Activated CD4-positive, alpha-beta T cell treated with anti-CD3 and anti-CD28 coated beads, Interleukin-2, amount 10 ng/mL, durations not matched to agents 24 days and 14 days (primary cell): ENCODE measurements at regions not wholly inside any gene's neighbourhood (a gene's known extent, or its start where the extent isn't known, plus 50 kb on each side); places are given as distances from the start of the nearest gene placed in this dataset.

Experiments
- DNase-seq: peaks from one replicate; pipeline ENCODE4 v3.0.0; 2022
- H3K27ac Mint-ChIP-seq: one replicate; pipeline ENCODE4 v1.8.0; 2022; ENCODE audit warnings: mild to moderate bottlenecking, mixed read lengths
- H3K27me3 Mint-ChIP-seq: one replicate; pipeline ENCODE4 v1.8.0; 2022; ENCODE audit warnings: mixed read lengths
- H3K36me3 Mint-ChIP-seq: one replicate; pipeline ENCODE4 v1.8.0; 2022; ENCODE audit warnings: low read depth, mild to moderate bottlenecking, mixed read lengths
- H3K4me1 Mint-ChIP-seq: one replicate; pipeline ENCODE4 v1.8.0; 2021; ENCODE audit warnings: mixed read lengths
- H3K4me3 Mint-ChIP-seq: one replicate; pipeline ENCODE4 v1.8.0; 2022; ENCODE audit warnings: mild to moderate bottlenecking, moderate library complexity, mixed read lengths
- H3K9me3 Mint-ChIP-seq: one replicate; pipeline ENCODE4 v1.8.0; 2021; ENCODE audit warnings: mixed read lengths
- intact Hi-C: fragments of 100-400 bp; cut with micrococcal nuclease; formaldehyde crosslinking; loops from one replicate; pipeline ENCODE4 v1.15.1; 2023

- no peaks in the 10 kb centered on the region for H3K9me3 Mint-ChIP-seq
- H3K36me3 Mint-ChIP-seq: no peaks in the 10 kb centered on the region
- H3K27ac Mint-ChIP-seq: no peak overlapping the region
- H3K27me3 Mint-ChIP-seq: no peaks in the 10 kb centered on the region
- no peak for DNase-seq
- intact Hi-C loops: no loop called here
- no peaks in the 10 kb centered on the region for H3K4me1 Mint-ChIP-seq
- H3K4me3 Mint-ChIP-seq: no peak overlapping the region
Observed at GRCh38 chr16:73878611-73879010, 418.0 kb upstream of the PSMD7 start.

- Mint-ChIP-seq H3K9me3 (no peaks in the 10 kb centered on the region), H3K27ac (no peak overlapping the region), H3K4me1 (no peaks in the 10 kb centered on the region), H3K36me3 (no peaks in the 10 kb centered on the region), H3K27me3 (no peaks in the 10 kb centered on the region), H3K4me3 (no peak overlapping the region)
- intact Hi-C loops: no loop called here
- no peak for DNase-seq
Observed at GRCh38 chr16:73877150-73877549, 419.5 kb upstream of the PSMD7 start.

- no peaks in the 10 kb centered on the region for H3K4me1 Mint-ChIP-seq
- no peaks in the 10 kb centered on the region for H3K9me3 Mint-ChIP-seq
- H3K36me3 Mint-ChIP-seq: no peaks in the 10 kb centered on the region
- H3K27me3 Mint-ChIP-seq: no peaks in the 10 kb centered on the region
- intact Hi-C loops: no loop called here
- no peak overlapping the region for H3K4me3 Mint-ChIP-seq
- H3K27ac Mint-ChIP-seq: no peak overlapping the region
- no peak for DNase-seq
Observed at GRCh38 chr16:73875996-73876690, 420.5 kb upstream of the PSMD7 start.

GRCh38 chr16:73874324-73874723 is 422.3 kb upstream of the PSMD7 start:
- Mint-ChIP-seq H3K27ac (no peak overlapping the region), H3K4me3 (no peak overlapping the region), H3K27me3 (no peaks in the 10 kb centered on the region), H3K9me3 (no peaks in the 10 kb centered on the region), H3K36me3 (no peaks in the 10 kb centered on the region), H3K4me1 (no peaks in the 10 kb centered on the region)
- intact Hi-C loops: no loop called here
- DNase-seq: no peak

DNA sequence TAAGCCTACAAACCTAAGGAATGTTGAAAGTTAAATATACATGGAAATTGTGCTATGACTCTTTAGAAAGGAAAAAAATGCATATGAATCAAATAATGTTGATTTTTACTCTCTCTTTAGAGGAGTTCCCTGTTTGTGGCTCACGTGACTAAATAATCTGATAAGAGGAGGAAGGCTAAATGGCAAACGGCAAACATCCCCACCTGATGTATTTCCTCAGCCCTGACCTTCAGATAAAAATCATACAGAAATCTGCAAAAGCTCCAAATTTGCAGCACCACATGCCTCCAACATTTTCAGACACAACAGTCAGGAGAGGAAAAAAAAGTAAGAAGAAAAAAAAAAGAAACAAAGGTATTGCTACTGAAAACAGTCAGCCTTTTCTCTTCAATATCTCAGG is 423.0 kb upstream of the PSMD7 start:
- Mint-ChIP-seq H3K9me3 (no peaks in the 10 kb centered on the region), H3K36me3 (no peaks in the 10 kb centered on the region), H3K4me1 (no peaks in the 10 kb centered on the region), H3K4me3 (no peak overlapping the region), H3K27me3 (no peaks in the 10 kb centered on the region), H3K27ac (no peak overlapping the region)
- no peak for DNase-seq
- intact Hi-C loops: no loop called here

DNA sequence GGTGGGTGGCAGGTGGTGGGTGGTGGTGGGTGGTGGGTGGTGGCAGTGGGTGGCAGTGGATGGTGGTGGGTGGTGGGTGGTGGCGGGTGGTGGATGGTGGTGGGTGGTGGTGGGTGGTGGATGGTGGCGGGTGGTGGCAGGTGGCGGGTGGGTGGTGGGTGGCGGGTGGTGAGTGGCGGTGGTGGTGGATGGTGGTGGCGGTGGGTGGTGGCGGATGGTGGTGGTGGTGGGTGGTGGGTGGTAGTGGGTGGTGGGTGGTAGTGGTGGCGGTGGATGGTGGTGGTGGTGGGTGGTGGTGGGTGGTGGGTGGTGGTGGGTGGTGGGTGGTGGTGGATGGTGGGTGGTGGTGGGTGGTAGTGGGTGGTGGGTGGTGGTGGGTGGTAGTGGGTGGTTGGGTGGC is 423.8 kb upstream of the PSMD7 start:
- Mint-ChIP-seq H3K36me3 (no peaks in the 10 kb centered on the region), H3K4me1 (no peaks in the 10 kb centered on the region), H3K4me3 (no peak overlapping the region), H3K9me3 (no peaks in the 10 kb centered on the region), H3K27ac (no peak overlapping the region), H3K27me3 (no peaks in the 10 kb centered on the region)
- no peak for DNase-seq
- intact Hi-C loops: no loop called here

DNA sequence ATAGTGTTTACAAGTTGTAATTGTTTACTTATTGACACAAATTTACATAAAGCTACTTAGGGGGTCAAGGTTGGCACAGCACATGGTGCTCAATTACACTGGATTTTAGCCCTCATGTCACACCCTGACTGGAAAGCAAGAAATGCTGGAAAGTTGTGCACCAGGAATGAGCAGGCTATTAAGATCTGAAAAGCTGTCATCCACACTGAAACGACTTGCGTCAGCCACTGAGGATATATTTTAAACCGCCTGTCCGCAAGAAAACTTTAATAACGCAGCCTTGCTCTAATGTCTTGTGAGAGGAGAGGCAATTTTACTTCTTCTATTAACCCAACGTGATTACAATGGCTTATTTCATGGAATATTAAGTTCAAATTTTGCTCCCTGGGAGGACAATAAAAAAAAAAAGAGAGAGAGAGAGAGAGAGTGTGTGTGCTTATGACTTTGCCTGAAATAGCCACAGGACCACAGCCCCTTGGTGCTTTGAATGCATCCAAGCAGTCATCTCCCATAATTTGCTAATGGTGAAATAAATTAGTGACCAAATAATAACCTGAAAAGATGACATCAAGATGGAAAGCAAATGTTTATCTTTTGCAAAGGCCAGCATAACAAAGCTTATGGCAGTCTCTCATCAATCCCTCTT is 425.4 kb upstream of the PSMD7 start:
- no peak for DNase-seq
- no peaks in the 10 kb centered on the region for H3K36me3 Mint-ChIP-seq
- H3K4me1 Mint-ChIP-seq: no peaks in the 10 kb centered on the region
- no peaks in the 10 kb centered on the region for H3K9me3 Mint-ChIP-seq
- no peak overlapping the region for H3K27ac Mint-ChIP-seq
- no peak overlapping the region for H3K4me3 Mint-ChIP-seq
- H3K27me3 Mint-ChIP-seq: no peaks in the 10 kb centered on the region
- intact Hi-C loops: no loop called here

DNA sequence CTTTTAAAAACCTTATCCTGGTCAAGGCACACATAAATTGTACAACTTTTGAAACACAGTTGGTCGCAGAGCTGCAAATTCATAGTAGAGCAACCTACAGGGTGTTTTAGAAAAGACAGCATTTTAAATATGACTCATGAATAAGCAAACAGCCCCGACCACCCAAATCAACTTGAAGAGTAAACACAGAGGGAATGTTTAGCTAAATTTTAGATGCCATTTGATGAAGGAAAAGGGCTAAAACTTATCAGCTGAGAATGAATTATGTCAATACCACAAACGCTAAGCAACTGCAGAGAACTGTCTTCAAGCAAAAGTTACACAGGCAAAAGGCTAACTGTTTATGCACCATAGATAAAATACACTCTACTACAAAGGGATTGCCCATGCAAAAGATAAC is 427.5 kb upstream of the PSMD7 start:
- Mint-ChIP-seq H3K27ac (no peak overlapping the region), H3K4me3 (no peak overlapping the region), H3K36me3 (no peaks in the 10 kb centered on the region), H3K4me1 (no peaks in the 10 kb centered on the region), H3K27me3 (no peaks in the 10 kb centered on the region), H3K9me3 (no peaks in the 10 kb centered on the region)
- no peak for DNase-seq
- intact Hi-C loops: no loop called here

DNA sequence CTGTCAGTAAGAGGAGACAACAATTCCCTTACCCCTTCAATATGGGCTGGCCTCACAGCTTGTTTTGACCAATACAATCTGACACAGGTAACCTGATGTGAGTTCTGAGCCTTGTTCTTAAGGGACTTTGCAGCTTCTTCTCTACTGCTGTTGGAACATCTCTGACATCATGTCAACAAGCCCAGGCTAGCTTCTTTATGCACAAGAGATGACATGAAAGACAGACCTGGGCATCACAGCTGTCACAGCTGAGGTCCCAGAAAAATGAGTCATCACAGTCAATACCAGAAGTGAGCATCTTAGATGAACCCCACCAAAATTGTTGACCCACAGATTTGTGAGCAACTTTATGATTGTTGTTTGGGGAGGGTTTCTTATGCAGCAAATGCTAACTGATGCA is 431.7 kb upstream of the PSMD7 start:
- no peak for DNase-seq
- Mint-ChIP-seq H3K27ac (no peak overlapping the region), H3K9me3 (no peaks in the 10 kb centered on the region), H3K36me3 (no peaks in the 10 kb centered on the region), H3K4me3 (no peak overlapping the region), H3K27me3 (no peaks in the 10 kb centered on the region), H3K4me1 (no peaks in the 10 kb centered on the region)
- intact Hi-C loops: no loop called here

DNA sequence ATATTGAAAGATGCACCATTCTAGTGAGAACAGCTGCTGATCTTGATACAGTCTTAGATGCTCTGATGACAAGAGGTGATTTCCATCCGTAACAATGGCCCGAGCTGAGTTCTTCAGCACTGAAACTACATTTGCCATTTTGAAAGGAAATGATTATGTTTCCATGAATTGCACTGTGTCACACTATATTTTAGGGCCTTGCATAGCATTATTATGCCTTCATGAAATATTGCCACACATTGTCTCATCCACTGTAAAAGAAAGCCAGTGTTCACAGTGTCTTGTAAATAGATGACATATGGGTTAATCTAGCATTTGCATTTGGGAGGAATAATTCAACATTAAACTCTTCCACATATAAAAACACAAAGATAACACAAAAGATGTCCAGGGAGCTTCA is 438.3 kb upstream of the PSMD7 start:
- no peaks in the 10 kb centered on the region for H3K4me1 Mint-ChIP-seq
- no peaks in the 10 kb centered on the region for H3K36me3 Mint-ChIP-seq
- intact Hi-C loops: no loop called here
- no peaks in the 10 kb centered on the region for H3K9me3 Mint-ChIP-seq
- H3K27me3 Mint-ChIP-seq: no peaks in the 10 kb centered on the region
- H3K27ac Mint-ChIP-seq: no peak overlapping the region
- H3K4me3 Mint-ChIP-seq: no peak overlapping the region
- DNase-seq: no peak

- H3K4me1 Mint-ChIP-seq: no peaks in the 10 kb centered on the region
- H3K4me3 Mint-ChIP-seq: no peak overlapping the region
- H3K36me3 Mint-ChIP-seq: no peaks in the 10 kb centered on the region
- intact Hi-C loops: no loop called here
- no peak overlapping the region for H3K27ac Mint-ChIP-seq
- H3K9me3 Mint-ChIP-seq: no peaks in the 10 kb centered on the region
- no peak for DNase-seq
- H3K27me3 Mint-ChIP-seq: no peaks in the 10 kb centered on the region
Observed at GRCh38 chr16:73853968-73854367, 442.6 kb upstream of the PSMD7 start.

DNA sequence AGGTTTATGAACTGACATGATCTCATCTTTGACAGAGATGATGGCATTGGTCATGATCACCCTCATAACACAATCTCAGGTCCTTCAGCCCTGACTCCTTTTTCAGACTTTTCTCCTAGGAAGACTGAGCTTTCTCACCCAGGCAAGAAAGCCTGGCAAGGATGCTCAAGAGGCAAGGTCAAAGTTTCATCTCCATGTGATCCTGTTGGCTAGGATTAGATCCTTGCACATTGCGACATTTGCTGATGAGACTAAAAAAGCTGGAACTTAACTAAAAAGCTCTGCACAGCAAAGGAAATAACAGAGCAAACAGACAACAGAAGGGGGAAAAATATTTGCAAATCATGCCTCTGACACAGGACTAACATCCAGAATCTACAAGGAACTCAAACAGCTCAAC is 444.1 kb upstream of the PSMD7 start:
- no peaks in the 10 kb centered on the region for H3K4me1 Mint-ChIP-seq
- no peak overlapping the region for H3K4me3 Mint-ChIP-seq
- no peaks in the 10 kb centered on the region for H3K36me3 Mint-ChIP-seq
- no peak overlapping the region for H3K27ac Mint-ChIP-seq
- DNase-seq: no peak
- no peaks in the 10 kb centered on the region for H3K27me3 Mint-ChIP-seq
- no peaks in the 10 kb centered on the region for H3K9me3 Mint-ChIP-seq
- intact Hi-C loops: no loop called here

DNA sequence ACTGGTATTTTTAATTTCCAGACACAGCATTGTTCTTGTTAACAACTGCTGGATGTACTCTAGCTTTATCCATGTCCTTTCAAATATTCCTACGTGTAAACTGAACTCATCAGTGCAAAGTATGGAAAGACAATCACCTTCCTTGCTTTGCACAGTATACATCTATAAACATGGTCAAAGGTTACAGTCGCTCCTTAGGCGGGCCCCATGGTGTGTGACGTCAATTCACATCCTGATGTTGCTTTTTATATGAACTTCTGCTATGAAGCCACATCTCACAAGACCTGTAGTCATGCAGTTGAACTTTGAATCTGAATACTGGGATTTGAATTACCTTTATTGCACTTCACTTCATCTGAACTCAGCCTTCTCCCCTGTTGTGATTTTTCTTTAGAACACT is 447.6 kb upstream of the PSMD7 start:
- H3K9me3 Mint-ChIP-seq: no peaks in the 10 kb centered on the region
- H3K36me3 Mint-ChIP-seq: no peaks in the 10 kb centered on the region
- intact Hi-C loops: no loop called here
- no peak overlapping the region for H3K27ac Mint-ChIP-seq
- H3K4me3 Mint-ChIP-seq: no peak overlapping the region
- no peaks in the 10 kb centered on the region for H3K27me3 Mint-ChIP-seq
- H3K4me1 Mint-ChIP-seq: no peaks in the 10 kb centered on the region
- DNase-seq: no peak

GRCh38 chr16:73847090-73847489 is 449.5 kb upstream of the PSMD7 start:
- H3K4me1 Mint-ChIP-seq: no peaks in the 10 kb centered on the region

GRCh38 chr16:73846356-73846755 is 450.3 kb upstream of the PSMD7 start:
- Mint-ChIP-seq H3K9me3 (no peaks in the 10 kb centered on the region), H3K4me1 (no peaks in the 10 kb centered on the region), H3K27ac (no peak overlapping the region), H3K4me3 (no peak overlapping the region), H3K36me3 (no peaks in the 10 kb centered on the region), H3K27me3 (no peaks in the 10 kb centered on the region)
- no peak for DNase-seq
- intact Hi-C loops: no loop called here

More at GRCh38 chr16:73847090-73847489, 449.5 kb upstream of the PSMD7 start:
- Mint-ChIP-seq H3K27ac (no peak overlapping the region), H3K9me3 (no peaks in the 10 kb centered on the region), H3K36me3 (no peaks in the 10 kb centered on the region), H3K27me3 (no peaks in the 10 kb centered on the region), H3K4me3 (no peak overlapping the region)
- intact Hi-C loops: no loop called here
- DNase-seq: no peak
